NB4 (cell line): ENCODE measurements at regions not wholly inside any gene's neighbourhood (a gene's known extent, or its start where the extent isn't known, plus 50 kb on each side); places are given as distances from the start of the nearest gene placed in this dataset.

Experiments
- CTCF ChIP-seq: IDR thresholded peaks from one replicate; pipeline ENCODE4 v1.5.1; 2012; ENCODE audit warnings: low read depth, low read length
- MAX ChIP-seq: IDR thresholded peaks from 2 replicates; pipeline ENCODE4 v1.6.1; 2011; ENCODE audit warnings: low read depth, low read length
- POLR2A ChIP-seq: IDR thresholded peaks from 2 replicates; pipeline ENCODE4 v1.6.1; 2011; ENCODE audit warnings: mild to moderate bottlenecking; ENCODE audit not compliant: insufficient read length; ENCODE audit errors: extremely low read depth

- TF ChIP-seq CTCF, result no peak
- TF ChIP-seq MAX, result no peak
- no peak for TF ChIP-seq POLR2A
Observed at GRCh38 chr18:24979235-24979634, 372.7 kb downstream of the ZNF521 start.
